HepG2 (cell line): ENCODE measurements at regions not wholly inside any gene's neighbourhood (a gene's known extent, or its start where the extent isn't known, plus 50 kb on each side); places are given as distances from the start of the nearest gene placed in this dataset.

Source experiments
- ARID5B ChIP-seq: IDR thresholded peaks from 2 replicates; pipeline ENCODE4 v1.4.0; 2020; ENCODE audit warnings: mild to moderate bottlenecking, missing genetic modification reagents
- ATF3 ChIP-seq: sonication (generic); formaldehyde crosslinking; IDR thresholded peaks from 2 replicates; pipeline ENCODE4 v1.4.0; 2020; ENCODE audit warnings: missing genetic modification reagents
- ETS1 ChIP-seq: sonication (generic); formaldehyde crosslinking; IDR thresholded peaks from 2 replicates; pipeline ENCODE4 v1.4.0; 2020; ENCODE audit warnings: missing genetic modification reagents
- MYC ChIP-seq: sonication (generic); formaldehyde crosslinking; IDR thresholded peaks from 2 replicates; pipeline ENCODE4 v1.9.0; 2021; ENCODE audit warnings: missing genetic modification reagents, borderline replicate concordance
- RARA ChIP-seq: IDR thresholded peaks from 2 replicates; pipeline ENCODE4 v1.6.1; 2016; ENCODE audit warnings: missing genetic modification reagents, missing compliant biosample characterization
- ZBTB7B ChIP-seq: sonication (generic); formaldehyde crosslinking; IDR thresholded peaks from 2 replicates; pipeline ENCODE4 v1.4.0; 2020; ENCODE audit warnings: missing genetic modification reagents
- ZBTB8A ChIP-seq: sonication (generic); formaldehyde crosslinking; IDR thresholded peaks from 2 replicates; pipeline ENCODE4 v1.4.0; 2020; ENCODE audit warnings: mild to moderate bottlenecking, low read depth, missing genetic modification reagents, borderline replicate concordance
- ZNF3 ChIP-seq: IDR thresholded peaks from 2 replicates; pipeline ENCODE4 v1.7.0; 2017; ENCODE audit warnings: inconsistent platforms
- ZNF382 ChIP-seq: sonication (generic); formaldehyde crosslinking; IDR thresholded peaks from 2 replicates; pipeline ENCODE4 v1.5.0; 2020; ENCODE audit warnings: missing genetic modification reagents, mild to moderate bottlenecking, borderline replicate concordance
- ZNF747 ChIP-seq: sonication (generic); formaldehyde crosslinking; IDR thresholded peaks from 2 replicates; pipeline ENCODE4 v1.8.1; 2023; ENCODE audit warnings: missing genetic modification reagents, mild to moderate bottlenecking, borderline replicate concordance
- ZNF768 ChIP-seq: sonication (generic); formaldehyde crosslinking; IDR thresholded peaks from 2 replicates; pipeline ENCODE4 v1.4.0; 2020; ENCODE audit warnings: missing genetic modification reagents
- ZNF891 ChIP-seq: sonication (generic); formaldehyde crosslinking; IDR thresholded peaks from 2 replicates; pipeline ENCODE4 v1.5.0; 2020; ENCODE audit warnings: mild to moderate bottlenecking, missing genetic modification reagents
- TF ChIP-seq, protein P1 (sequence below): sonication (generic); formaldehyde crosslinking; IDR thresholded peaks from 2 replicates; pipeline ENCODE4 v1.4.0; 2020; ENCODE audit warnings: mild to moderate bottlenecking, missing genetic modification reagents
- TF ChIP-seq, protein P2 (sequence below): sonication (generic); formaldehyde crosslinking; IDR thresholded peaks from 2 replicates; pipeline ENCODE4 v1.4.0; 2020; ENCODE audit warnings: missing genetic modification reagents
- TF ChIP-seq, protein P3 (sequence below): sonication (generic); formaldehyde crosslinking; IDR thresholded peaks from 2 replicates; pipeline ENCODE4 v1.5.1; 2020; ENCODE audit warnings: mild to moderate bottlenecking, missing genetic modification reagents, moderate library complexity

DNA sequence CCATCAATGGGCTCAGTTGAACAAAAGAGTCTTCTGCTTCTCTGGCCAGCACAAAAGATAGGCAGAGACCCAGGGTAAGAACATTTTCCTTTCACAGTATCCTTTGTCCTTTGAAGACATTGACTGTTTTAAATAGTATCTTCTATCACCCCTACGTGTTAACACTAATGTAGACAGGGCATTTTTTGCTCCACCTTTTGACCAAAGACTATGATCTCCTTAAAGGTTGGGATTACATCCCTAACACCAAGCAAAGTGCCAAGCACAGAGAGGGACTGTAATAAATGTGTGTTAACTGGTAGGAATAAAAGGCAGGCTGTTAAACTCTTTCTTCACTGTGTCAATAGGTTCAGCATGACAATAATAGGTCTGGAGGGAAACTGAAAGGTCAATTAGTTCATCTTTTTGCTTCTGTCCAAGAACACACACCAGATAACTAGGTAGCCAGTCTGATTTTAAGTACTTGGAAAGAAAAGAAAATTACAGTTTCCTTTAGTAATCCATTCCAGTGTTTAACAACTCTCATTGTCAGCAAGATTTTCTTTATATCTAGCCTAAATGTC lies 63.6 kb upstream of the NOX3 start (continued):
- TF ChIP-seq ETS1 (CRISPR knock-in tag) = no peak
- no peak for TF ChIP-seq ZBTB7B (CRISPR knock-in tag)
- TF ChIP-seq MYC = no peak
- no peak for TF ChIP-seq ZNF382
- TF ChIP-seq ATF3 (CRISPR knock-in tag) = no peak
- 0 out of 2 replicates have a peak, but pooled peaks have one; percentile 32 for TF ChIP-seq RARA (CRISPR knock-in tag)
- no peak for TF ChIP-seq ZBTB8A (CRISPR knock-in tag)
- TF ChIP-seq ZNF891 (CRISPR knock-in tag) = no peak
- TF ChIP-seq, protein P1, sequence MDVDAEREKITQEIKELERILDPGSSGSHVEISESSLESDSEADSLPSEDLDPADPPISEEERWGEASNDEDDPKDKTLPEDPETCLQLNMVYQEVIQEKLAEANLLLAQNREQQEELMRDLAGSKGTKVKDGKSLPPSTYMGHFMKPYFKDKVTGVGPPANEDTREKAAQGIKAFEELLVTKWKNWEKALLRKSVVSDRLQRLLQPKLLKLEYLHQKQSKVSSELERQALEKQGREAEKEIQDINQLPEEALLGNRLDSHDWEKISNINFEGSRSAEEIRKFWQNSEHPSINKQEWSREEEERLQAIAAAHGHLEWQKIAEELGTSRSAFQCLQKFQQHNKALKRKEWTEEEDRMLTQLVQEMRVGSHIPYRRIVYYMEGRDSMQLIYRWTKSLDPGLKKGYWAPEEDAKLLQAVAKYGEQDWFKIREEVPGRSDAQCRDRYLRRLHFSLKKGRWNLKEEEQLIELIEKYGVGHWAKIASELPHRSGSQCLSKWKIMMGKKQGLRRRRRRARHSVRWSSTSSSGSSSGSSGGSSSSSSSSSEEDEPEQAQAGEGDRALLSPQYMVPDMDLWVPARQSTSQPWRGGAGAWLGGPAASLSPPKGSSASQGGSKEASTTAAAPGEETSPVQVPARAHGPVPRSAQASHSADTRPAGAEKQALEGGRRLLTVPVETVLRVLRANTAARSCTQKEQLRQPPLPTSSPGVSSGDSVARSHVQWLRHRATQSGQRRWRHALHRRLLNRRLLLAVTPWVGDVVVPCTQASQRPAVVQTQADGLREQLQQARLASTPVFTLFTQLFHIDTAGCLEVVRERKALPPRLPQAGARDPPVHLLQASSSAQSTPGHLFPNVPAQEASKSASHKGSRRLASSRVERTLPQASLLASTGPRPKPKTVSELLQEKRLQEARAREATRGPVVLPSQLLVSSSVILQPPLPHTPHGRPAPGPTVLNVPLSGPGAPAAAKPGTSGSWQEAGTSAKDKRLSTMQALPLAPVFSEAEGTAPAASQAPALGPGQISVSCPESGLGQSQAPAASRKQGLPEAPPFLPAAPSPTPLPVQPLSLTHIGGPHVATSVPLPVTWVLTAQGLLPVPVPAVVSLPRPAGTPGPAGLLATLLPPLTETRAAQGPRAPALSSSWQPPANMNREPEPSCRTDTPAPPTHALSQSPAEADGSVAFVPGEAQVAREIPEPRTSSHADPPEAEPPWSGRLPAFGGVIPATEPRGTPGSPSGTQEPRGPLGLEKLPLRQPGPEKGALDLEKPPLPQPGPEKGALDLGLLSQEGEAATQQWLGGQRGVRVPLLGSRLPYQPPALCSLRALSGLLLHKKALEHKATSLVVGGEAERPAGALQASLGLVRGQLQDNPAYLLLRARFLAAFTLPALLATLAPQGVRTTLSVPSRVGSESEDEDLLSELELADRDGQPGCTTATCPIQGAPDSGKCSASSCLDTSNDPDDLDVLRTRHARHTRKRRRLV (CRISPR knock-in tag) = no peak
- TF ChIP-seq ZNF3 (CRISPR knock-in tag) = no peak
- peak; percentile 20; the same call in 1 of the 2 replicates for TF ChIP-seq ARID5B (CRISPR knock-in tag)
- no peak for TF ChIP-seq ZNF768 (CRISPR knock-in tag)
- TF ChIP-seq, protein P2, sequence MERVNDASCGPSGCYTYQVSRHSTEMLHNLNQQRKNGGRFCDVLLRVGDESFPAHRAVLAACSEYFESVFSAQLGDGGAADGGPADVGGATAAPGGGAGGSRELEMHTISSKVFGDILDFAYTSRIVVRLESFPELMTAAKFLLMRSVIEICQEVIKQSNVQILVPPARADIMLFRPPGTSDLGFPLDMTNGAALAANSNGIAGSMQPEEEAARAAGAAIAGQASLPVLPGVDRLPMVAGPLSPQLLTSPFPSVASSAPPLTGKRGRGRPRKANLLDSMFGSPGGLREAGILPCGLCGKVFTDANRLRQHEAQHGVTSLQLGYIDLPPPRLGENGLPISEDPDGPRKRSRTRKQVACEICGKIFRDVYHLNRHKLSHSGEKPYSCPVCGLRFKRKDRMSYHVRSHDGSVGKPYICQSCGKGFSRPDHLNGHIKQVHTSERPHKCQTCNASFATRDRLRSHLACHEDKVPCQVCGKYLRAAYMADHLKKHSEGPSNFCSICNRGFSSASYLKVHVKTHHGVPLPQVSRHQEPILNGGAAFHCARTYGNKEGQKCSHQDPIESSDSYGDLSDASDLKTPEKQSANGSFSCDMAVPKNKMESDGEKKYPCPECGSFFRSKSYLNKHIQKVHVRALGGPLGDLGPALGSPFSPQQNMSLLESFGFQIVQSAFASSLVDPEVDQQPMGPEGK (CRISPR knock-in tag) = no peak
- TF ChIP-seq ZNF747 (CRISPR knock-in tag) = no peak
- TF ChIP-seq, protein P3, sequence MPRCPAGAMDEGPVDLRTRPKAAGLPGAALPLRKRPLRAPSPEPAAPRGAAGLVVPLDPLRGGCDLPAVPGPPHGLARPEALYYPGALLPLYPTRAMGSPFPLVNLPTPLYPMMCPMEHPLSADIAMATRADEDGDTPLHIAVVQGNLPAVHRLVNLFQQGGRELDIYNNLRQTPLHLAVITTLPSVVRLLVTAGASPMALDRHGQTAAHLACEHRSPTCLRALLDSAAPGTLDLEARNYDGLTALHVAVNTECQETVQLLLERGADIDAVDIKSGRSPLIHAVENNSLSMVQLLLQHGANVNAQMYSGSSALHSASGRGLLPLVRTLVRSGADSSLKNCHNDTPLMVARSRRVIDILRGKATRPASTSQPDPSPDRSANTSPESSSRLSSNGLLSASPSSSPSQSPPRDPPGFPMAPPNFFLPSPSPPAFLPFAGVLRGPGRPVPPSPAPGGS (CRISPR knock-in tag) = no peak
